ENCODE measurements at regions not wholly inside any gene's neighbourhood (a gene's known extent, or its start where the extent isn't known, plus 50 kb on each side); places are given as distances from the start of the nearest gene placed in this dataset.

DNA sequence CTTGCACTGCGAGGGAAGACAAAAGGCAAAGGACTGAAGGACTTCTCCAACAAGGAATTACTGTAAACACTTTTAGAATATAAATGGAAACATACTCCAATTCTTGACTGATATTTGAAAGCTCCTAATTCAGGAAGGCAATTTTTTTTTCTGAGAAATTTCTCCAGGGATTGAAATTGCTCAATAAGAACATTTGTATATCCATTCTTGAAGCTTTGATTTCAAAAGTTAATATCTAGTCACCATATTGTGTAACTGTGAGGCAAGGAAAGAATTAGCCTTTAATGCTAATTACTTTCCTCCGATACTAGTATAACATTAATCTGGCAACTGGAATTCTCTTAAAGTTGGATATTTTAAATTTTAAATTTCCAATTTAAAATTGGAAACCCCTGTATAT is 188.4 kb upstream of the COL1A2 start:
- in situ Hi-C loops (cut with HindIII; ENCODE audit: low sequenced_read_pairs), result no loop called here

DNA sequence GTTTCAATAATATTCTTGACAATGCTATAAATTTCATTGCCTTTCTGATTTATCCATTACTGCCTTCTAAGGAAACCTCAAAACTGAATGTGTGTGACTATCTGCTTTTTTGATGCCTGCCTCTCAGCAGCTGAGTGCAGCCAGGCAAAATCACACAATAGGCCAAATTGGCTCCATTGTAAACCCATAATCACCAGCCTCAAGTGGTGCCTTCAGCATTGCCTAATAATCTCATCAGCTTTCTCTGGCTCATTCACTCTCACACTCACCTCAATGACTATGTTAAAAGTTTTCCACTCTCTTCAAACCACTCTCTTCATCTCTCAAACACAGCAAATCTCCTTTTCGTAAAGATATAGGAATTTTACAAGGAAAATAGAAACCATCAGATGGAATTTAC is 182.5 kb upstream of the COL1A2 start:
- no peak for DNase-seq (ENCODE audit: low spot score)
- in situ Hi-C loops (cut with HindIII; ENCODE audit: low sequenced_read_pairs), result no loop called here

More for the DNA sequence above, 188.4 kb upstream of the COL1A2 start:
- DNase-seq (ENCODE audit: low spot score), result no peak

DNA sequence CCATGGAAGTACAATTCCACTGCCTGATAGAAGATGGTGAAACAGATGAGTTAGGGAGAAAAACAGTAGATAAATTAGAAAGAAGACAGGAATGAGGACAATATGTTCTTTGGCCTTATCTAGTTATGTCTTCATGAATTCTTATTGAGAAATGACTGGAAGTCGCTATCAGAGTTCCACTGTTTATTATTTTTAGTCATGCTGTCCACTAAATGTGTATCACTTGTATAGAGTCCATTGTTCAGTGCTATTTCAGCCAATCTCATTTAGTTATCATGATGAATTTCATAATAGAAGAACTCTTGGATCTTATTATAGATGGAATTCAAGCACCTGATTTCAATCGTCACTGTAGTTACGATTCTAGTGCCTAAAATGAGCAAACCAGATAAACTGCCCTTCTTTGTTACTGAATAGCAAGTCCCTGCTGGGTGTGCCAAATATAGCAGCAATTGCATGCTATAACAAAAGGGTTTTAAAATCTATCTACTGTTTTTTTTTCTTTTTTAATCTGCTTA is 177.7 kb upstream of the COL1A2 start:
- in situ Hi-C loops (cut with HindIII; ENCODE audit: low sequenced_read_pairs), result no loop called here

DNA sequence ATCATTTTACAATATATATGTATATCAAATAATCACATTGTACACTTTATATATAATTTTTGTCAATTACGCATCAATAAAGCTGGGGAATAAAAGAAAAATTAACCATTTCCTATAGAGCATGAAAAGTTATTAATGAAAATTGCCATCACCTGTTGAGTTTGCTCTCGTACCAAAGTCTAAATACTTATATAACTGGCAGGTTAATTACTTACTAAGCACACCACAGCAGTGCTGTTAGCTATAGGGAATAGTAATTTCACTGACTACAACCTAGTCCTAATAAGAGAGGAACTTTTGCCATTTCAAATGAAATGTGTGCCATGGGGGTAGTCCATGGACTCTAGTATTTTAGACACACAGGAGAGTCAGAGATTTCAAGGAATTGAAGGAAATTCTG is 176.9 kb upstream of the COL1A2 start:
- in situ Hi-C loops (cut with HindIII; ENCODE audit: low sequenced_read_pairs), result no loop called here
- no peak for DNase-seq (ENCODE audit: low spot score)

More for the DNA sequence above, 177.7 kb upstream of the COL1A2 start:
- no peak for DNase-seq (ENCODE audit: low spot score)

DNA sequence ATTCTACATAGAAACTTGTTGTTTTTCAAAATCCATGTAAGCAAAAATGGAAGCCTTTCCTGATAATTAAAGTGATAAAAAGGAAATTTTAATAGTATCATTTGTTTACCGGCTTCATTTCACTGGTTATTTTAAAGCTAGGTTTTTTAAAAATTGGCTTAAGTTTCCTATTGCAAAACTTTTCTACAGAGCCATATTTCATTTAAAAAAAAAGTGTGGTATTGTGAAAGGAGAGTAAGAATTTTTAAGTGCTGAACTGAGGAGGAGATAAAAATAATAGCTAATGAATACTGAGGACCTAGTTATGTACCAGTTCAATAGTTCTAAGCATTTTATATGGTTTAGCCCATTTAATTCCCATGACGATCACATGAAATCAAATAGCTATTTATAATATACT is 172.2 kb upstream of the COL1A2 start:
- in situ Hi-C loops (cut with HindIII; ENCODE audit: low sequenced_read_pairs), result no loop called here
- no peak for DNase-seq (ENCODE audit: low spot score)

DNA sequence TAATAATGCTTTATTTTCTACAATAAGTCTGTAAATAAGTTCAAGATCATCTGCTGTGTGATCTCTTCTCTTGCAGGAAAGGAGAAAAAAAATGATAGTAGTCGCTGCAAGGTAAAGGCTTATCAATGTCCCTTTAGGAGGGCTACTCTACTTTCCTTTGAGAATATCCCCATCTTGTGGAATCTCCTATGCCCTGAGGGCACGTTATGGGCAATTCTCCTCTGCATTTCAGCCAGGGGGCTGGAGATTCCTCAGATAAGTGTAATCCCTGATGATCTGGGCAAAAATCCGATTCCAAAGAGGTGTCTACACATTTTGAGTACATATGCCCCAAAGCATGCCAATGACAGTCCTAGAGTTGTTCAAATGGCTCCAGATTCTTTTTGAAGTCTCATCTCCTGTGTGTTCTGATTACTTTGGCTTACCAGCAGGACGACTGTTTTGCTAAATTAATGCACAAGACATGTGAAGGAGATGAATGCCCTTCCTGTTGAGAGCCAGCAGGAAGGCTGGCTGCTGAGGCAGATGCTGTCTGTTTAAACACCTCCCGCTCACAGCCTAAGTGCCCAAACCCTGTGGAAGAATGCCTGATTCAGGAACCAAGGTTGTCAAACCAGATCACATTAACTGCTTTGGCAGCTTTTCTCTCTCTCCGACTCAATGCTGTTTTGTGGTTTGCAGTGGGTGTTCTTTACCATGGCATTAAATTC is 171.2 kb upstream of the COL1A2 start:
- peak; percentile 2 for DNase-seq (ENCODE audit: low spot score)
- in situ Hi-C loops (cut with HindIII; ENCODE audit: low sequenced_read_pairs), result no loop called here

DNA sequence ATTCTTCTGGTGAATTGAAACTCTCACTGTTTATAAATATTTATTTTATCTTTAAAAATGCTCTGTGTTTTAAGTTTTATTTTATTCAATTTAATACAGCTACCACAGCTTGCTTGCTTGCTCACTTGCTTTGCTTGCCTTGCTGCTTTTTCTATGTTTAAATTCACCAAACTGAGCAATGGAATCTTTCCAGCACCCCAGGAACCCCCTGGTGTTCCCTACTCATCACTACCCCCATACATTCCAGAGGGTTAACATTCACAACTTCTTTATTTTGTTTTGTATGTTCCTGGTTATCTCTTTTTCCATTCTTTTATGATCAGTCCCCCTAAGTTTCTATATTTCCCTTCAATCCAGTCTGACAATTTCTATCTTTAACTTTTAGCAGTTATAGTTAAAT is 166.5 kb upstream of the COL1A2 start:
- no peak for DNase-seq (ENCODE audit: low spot score)
- in situ Hi-C loops (cut with HindIII; ENCODE audit: low sequenced_read_pairs), result no loop called here

DNA sequence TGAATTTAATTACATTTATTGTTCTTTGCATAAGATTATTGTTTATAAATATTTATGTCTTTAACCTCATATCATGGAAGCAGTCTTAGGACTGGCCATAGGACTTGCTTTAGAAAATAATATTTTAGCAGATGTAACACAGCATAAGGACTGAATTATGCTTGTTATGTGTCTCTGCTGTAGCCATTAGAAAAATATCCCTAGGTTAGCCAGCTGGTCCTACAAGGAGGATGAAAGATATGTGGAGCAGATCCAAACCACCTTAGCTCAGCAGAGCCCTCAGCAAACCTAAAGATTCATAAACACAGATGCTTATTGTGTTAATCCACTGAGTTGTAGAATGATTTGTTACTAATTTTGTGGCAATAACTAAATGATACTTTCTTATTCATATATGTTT is 166.0 kb upstream of the COL1A2 start:
- in situ Hi-C loops (cut with HindIII; ENCODE audit: low sequenced_read_pairs), result no loop called here
- DNase-seq (ENCODE audit: low spot score), result peak; percentile 7

DNA sequence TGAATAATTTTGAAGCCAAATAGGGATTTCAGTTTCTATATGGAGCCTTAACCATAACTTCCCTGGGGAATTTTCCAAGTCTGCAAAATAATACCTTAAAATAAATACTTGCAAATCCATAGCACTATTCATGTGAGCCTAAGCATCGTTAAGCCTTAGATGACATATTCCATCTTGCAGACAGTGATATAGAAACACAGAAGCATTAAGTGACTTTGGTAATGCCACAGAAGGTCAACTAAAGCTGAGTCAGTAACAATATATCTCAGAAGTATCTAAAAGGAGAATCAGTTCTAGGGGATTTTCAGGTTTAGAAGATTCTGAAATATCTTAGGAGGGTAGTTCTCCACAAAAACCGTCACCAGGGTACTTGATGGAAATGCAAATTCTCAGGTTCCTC is 163.4 kb upstream of the COL1A2 start:
- DNase-seq (ENCODE audit: low spot score), result no peak
- in situ Hi-C loops (cut with HindIII; ENCODE audit: low sequenced_read_pairs), result no loop called here

DNA sequence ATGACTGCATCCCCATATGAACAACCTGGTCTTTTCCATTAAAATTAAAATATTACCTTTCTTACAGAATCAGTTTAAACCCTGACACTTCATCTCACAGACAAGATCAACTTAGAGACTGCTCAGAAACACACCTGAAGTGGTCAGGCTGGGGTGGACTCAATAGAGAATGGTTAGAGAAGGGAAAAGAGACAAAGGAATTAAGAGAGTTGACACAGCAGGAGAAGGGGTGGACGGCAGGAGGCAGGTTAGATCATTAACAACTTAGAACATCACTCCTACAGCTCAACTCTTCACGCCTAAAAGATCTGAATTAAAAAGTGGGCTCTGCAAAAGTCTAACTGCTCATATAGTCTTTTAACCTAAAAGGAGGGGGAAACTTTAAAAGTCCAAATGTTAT is 157.7 kb upstream of the COL1A2 start:
- no peak for DNase-seq (ENCODE audit: low spot score)
- in situ Hi-C loops (cut with HindIII; ENCODE audit: low sequenced_read_pairs), result no loop called here

DNA sequence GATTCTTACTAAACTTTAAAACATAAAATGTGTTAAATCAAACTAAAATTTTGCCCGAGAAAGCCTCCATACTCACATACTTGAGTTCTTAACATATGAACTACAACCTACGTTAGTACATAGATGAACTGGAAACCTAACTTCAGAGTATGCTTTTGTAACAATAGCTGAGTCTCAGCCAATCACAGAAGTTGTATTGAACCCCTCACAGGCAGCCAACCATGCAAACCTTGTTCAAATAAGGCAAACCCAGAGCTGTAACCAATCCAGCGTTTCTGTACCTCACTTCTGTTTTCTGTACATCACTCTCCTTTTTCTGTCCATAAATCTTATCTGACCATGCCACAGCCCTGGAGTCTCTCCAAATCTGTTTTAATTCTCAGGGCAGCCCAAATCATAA is 157.3 kb upstream of the COL1A2 start:
- in situ Hi-C loops (cut with HindIII; ENCODE audit: low sequenced_read_pairs), result no loop called here
- no peak for DNase-seq (ENCODE audit: low spot score)

DNA sequence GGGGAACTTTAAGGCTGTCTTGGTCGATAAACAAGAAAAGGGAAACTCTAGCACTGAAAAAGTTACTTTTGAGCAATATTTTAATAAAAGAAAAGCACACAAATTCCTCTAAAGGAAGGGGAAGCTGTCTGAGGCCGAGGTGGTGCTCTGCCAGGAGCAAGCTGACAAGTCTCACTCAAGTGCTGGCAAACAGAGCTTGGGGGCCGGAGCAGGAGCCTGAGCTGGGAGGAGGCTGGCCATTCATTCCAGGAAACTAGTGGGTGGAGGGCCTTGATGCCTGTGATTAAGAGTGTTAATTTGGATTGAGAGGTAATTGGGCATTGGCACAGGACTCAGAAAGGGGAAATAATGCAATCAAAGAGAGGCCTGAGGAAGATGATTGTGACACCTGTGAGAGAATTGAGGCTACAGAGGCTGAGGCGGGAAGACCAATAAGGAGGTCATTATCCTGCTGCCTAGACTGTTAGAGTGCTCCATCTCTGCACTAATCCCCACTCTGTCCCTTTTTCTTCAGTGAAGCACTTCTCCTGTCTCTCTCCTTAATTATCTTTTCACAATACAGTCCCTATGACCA is 154.9 kb upstream of the COL1A2 start:
- in situ Hi-C loops (cut with HindIII; ENCODE audit: low sequenced_read_pairs), result no loop called here
- DNase-seq (ENCODE audit: low spot score), result no peak

DNA sequence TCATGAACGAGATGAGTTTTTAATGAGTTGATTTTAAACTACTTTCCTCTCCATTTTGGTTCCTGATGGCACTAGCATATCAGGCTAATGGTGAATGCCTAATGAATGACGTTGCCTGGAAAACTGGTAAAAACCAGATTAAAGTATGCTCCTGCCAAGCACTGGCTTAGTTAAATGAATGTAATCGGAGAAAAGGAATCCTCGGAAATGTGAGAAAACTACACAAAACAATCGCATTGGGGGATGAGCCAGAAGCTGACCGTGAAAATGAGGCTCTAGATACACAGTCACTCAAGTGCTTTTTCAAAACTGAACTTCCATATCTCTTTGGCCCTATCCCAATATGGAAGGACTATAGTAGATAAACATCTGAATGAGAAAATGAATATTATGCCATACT is 153.8 kb upstream of the COL1A2 start:
- no peak for DNase-seq (ENCODE audit: low spot score)

DNA sequence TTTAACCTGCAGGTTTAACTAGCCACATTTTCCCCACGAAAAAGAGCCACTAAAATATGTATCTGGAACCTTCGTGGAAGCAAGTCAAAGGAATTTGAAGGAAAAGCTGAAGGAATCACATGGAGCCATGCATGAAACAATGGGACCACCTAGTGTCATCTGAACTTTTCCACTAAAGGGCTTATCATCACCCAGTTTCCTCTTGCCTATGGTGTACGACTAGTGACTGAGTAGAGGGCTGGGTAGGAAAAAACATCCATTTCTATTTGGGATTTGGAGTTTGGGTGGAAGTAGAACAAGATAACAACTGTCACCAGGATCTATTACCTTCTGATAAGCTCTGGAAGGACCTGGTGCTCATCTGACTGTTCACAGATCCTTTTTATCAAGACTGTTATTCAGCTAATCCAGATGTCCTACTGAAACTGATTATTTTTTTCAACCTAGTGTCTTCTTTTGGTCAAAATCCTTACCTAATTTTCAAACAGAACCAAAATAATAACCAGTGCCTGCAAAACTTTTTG is 153.2 kb upstream of the COL1A2 start:
- in situ Hi-C loops (cut with HindIII; ENCODE audit: low sequenced_read_pairs), result no loop called here
- DNase-seq (ENCODE audit: low spot score), result no peak

More for the DNA sequence above, 153.8 kb upstream of the COL1A2 start:
- in situ Hi-C loops (cut with HindIII; ENCODE audit: low sequenced_read_pairs), result no loop called here

DNA sequence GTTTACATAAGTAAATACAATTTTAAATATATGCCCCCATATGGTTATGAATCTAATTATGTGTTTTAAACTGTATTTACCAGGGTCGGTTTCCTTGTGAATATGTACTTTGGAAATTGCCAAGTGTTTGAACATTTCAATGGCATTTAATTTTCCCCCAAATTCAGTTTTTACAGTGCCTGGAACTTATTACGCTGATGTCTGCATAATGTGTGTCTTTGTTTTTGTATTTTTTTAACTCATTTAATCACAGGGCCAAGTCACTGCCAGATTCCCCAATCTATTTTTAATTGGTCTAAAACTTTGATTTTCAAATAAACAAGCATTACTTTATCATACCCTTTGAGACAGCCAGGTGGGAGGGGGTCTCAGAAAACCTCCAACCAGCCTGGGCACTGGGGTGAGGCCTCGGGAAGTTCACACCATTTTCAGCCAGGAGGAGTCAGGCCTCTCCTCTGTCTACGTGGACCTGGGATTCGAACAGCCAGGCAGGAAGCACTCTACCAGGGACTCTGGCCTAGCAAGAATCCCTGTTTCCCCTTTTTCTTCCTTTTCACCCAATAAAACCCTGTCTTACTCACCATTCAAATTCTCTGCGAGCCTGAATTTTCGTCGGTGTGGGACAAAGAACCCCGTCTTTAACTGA is 151.5 kb upstream of the COL1A2 start:
- DNase-seq (ENCODE audit: low spot score), result no peak
- in situ Hi-C loops (cut with HindIII; ENCODE audit: low sequenced_read_pairs), result no loop called here

DNA sequence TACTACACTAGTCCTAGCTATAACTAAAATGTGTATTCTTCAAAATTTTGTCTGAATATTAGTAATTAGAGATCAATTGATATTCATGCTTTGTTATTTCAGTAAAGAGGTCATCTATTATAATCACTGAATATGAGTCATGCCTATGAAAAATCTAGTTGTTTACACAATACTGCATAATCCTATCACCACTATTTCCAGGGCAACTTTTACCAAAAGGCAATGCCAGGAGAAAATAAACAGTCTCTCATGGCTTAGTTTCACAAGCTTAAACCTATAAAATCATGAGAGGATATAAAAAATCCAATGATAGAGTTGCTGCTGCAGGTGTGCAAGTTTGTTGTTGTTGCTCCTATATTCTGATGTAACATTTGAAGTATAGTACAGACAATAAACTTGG is 149.9 kb upstream of the COL1A2 start:
- DNase-seq (ENCODE audit: low spot score), result no peak
- in situ Hi-C loops (cut with HindIII; ENCODE audit: low sequenced_read_pairs), result no loop called here

DNA sequence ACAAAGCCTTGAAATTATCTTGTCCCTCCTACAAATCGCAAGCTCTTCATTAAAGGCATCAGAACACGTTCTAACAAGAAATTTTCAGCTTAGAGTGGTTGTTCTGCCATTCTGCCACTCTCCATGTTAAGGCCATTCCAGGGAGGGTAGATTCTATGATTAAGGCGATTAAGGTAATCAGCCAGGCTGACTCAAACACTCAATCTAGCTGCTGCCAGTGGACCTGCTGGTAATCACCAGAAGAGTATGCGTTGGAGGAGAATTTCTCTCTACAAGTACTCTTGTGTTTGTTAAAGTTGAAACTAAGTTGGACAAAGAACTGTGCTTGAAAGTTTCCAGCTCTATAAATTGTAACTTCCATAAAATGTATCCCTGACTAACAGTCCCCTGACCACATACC is 149.2 kb upstream of the COL1A2 start:
- no peak for DNase-seq (ENCODE audit: low spot score)
- in situ Hi-C loops (cut with HindIII; ENCODE audit: low sequenced_read_pairs), result no loop called here

DNA sequence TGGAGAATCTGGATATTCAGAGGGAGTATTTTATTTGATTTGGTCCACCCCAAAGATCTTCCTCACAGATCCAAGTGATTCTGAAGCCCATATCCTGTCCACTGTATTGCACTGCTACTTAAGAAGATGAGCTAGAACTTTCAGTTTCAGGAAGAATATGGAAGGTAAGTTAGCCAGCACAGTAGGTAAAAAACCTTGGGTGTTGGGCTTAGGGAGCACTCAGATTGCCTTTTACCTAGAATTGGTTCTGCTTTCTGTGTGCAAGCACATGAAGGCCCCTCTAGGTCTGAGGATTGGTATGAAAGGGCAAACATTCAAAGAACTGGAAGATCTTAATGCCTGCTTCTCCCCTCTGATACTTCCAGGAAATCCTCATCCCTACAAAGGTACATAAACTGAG is 146.7 kb upstream of the COL1A2 start:
- no peak for DNase-seq (ENCODE audit: low spot score)
- in situ Hi-C loops (cut with HindIII; ENCODE audit: low sequenced_read_pairs), result no loop called here

DNA sequence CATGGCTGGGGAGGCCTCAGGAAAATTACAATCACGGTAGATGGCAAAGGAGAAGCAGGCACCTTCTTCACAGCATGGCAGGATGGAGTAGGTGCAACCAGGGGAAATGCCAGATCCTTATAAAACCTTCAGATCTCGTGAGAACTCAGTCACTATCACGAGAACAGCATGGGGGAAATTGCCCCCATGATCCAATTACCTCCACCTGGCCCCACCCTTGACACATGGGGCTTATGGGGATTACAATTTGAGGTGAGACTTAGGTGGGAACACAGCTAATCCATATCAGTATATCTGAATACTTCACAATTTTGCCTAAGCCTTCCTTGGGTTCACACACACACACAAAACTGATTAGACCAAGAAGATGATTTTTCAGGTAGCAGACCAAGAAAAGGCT is 145.1 kb upstream of the COL1A2 start:
- in situ Hi-C loops (cut with HindIII; ENCODE audit: low sequenced_read_pairs), result no loop called here
- DNase-seq (ENCODE audit: low spot score), result no peak

DNA sequence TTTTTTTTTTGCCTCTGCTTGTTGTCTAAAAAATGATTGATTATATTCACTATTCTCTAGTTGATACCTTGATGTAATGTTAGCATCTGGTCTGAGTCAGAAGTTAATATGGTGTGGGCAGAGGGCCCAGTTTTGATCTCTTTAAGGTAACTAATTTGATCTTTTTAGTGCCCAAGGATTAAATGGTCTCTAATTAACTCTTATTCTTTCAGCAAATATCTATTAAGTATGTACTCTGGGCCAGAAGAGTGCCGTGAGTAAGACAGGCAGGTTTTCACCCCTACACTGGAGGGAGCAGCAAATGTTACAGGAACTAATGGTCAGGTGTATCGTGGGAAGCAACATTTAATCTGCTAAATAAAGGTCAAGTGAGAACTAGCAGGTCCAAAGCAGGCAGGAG is 144.6 kb upstream of the COL1A2 start:
- DNase-seq (ENCODE audit: low spot score), result no peak
- in situ Hi-C loops (cut with HindIII; ENCODE audit: low sequenced_read_pairs), result no loop called here

All from G401 (cell line).